NOMO-1 treated with DMSO at 0.1 percent for 48 hours (cell line): ENCODE measurements at regions not wholly inside any gene's neighbourhood (a gene's known extent, or its start where the extent isn't known, plus 50 kb on each side); places are given as distances from the start of the nearest gene placed in this dataset.

Experiments
- DNase-seq: peaks from one replicate; lab custom pipeline; 2025; ENCODE audit not compliant: unreplicated experiment; lab: John Stamatoyannopoulos, UW

DNA sequence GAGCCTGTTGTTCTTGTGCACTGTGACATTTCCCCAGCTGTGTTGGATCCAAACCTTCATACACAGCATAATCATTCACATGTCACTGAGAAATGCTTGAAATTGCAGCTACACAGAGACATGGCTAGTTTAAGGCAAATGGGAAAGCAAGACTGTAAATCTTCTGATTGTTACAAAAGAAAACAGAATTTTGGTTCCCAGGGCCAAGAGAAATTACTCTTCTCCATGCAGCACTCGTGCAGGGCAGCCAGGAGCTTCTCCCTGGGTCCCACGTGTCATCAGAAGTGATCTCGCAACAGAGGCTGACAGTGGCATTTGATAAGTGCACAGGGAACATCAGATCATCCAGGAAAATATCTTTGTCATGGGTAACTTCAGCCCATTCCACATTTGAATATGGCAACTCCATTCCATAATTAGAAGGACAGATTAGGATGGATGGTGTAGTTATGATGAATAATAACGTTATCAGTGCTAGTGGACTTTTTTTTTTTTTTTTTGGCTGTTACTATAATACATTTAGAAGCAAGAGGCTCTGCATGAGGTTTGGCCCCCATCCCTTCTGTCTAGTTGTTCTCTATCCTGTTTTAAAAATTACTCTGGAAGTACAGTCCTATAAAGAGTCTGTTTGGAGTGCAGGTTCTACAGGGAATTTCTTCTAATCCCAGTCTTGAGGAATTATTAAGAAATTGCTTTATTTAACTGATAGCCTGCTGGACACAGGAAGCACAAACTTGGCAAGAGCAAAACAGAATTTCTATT lies 571.0 kb upstream of the NOX3 start:
- no peak for DNase-seq

DNA sequence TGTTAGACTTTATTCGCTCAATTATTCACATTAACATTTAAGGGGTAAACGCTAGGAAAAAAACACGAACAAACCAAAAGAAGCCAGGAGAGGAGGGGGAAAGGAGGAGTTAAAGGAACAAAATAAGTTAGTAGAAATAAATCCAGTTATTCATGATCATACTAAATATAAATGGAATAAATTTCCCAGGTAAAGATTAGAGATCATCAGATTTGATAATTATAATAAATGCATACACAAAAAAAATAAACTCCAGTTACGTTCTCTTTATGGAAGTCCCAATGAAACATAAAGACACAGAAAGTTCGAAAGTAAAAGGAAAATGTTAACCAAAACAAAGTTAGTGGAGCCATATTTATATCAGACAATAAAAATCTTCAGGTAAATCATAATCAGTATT lies 568.7 kb upstream of the NOX3 start:
- no peak for DNase-seq

DNA sequence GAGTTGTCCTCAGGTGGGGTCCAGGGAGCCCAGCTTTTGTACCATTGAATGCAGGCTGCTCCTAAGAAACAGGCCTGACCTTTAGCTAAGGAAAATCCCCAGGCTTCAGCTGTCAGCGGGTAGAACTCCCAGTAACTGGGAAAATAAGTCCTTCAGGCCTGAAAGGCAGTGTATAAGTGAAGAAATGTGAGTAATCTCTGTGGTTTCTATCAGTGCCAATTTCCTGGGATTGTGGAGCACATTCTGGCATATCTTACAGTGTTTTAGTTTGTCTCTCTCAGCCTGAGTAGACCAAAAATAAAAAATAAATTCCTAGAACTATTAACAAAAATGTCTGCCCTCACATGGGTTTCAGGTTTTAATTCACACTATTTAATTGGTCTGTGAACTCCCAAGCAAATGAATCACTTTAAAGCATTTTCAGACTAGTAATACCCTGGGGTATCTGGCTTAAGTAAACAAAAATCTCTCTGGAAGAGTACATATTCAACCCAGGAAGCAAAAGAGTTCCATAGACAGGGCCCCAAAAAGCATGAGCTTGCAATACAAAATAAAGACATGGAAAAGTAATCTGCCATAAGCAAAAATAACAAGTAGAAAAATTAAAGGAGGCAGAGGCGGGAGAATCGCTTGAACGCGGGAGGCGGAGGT lies 566.2 kb upstream of the NOX3 start:
- DNase-seq, result no peak

DNA sequence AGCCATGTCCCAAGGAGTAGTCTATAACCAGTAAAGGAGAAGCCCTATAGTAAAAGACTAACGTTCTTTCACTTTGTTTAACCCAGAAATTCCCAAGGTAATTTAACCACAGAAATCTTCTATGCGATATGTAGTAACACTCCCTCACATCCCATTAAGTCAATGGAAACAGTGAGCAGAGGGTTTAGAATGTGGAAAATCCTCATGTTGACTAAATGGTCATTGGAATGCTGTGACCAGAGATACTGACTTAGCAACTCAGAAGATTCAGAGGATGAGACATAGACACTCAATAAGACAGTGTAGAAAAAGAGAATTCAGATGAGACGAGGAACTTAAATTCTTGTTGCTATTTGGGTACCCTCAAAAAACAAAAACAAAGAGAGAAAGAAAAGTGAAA lies 562.2 kb upstream of the NOX3 start:
- no peak for DNase-seq

DNA sequence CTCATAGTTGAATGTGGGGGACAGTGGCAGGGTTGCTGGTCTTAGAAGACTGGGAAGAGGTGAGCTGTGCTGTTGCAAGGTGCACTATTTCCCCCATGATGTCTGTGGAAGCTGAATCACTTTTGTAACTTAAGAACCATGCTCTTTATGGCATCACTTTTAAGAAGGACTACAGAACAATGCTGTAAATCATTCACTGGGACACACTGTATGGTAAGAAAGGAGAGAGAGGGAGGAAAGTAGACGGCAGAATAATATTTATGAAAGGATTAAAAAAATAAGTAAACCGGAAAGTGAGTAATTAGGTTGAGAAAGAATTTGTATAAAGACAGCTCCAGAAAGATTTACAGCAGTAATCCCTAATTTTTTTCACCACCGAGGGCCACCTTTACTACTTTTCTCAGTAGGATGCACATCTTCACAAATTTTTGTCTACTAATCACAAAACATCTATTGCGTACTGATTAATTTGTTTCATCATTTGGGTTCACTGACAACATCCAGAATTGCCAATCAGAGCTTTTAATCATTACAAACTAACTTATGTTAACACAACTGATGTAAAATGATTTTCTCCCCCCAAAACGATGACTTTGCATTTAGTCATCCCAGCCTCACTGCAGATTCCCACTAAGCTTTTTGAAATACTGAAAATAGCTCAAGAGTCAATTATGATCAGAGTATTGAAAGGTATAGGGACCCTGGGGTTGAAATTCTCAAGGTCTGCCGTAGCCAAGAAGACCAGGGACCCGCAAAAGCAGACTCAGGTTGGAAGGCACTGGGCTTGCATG lies 560.7 kb upstream of the NOX3 start:
- no peak for DNase-seq

DNA sequence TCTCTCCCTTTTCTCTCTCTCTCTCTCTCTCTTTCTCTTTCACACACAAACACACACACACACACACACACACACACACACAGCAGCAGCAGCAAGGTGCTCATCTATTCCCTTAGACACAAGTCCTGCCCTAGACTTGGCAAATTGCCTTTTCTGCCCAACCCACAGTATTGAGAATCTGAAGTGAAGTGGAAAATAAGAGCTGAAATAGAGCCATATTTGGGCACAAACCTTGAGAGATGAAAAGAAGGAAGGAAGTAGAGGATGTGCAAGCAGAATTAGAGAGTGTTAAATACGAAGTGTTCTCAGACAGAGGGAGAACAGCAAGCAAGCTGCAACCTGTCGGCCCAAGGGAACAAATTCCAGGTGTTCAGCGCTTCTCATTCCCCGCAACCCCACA lies 557.5 kb upstream of the NOX3 start:
- DNase-seq, result no peak

DNA sequence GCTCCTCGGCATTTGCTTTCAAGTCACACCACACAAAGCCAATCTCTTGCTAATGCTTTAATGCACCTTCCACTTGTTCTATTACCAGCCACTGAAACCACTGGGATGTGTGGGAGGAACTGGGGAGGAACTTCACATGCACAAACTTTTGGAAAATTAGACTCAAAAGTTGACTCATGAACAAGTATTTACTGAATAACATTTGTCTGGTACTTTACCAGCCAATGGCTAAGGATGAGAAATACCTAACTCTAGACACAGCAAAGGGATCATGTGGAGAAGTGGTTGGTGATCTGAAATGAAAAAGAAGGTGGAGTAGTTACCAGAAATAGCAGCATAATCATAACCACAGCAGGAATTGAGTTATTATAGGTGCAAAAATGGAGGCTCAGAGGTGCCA lies 554.0 kb upstream of the NOX3 start:
- DNase-seq, result no peak

DNA sequence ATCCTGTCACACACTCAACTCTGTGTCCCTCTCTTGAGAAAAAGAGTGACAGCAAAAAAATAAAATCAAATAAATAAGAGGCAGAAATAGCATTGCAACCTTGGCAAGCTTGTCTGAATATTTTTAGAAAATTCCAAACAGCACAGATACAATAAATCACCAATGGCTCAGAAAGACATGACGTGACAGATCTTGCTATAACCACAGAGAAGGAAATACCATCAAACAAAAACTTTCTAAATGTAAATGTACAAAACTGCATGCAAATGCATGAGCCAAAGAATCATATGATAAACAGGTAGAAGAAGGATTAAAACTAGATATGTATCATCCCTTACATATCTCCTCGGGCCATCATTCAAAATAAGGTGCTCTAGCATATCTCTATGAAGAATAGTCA lies 549.2 kb upstream of the NOX3 start:
- no peak for DNase-seq

DNA sequence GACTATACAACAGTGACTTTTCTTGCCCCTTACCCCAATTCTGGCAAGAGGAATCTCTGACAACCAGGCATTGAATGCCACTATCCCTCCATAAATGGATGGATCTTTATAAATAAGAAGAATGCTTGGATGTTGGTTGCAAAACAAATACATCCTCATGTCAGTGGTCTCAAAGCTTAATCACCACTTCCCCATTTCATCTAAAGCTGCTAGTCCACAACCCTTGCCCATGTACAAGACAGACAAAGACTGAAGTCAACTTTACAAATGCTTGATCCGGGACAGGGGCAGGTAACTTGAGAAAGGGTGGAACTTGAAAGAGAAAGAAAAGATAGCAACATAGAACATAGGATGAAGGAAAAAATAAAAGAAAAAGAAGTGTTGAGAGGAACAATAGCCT lies 540.5 kb upstream of the NOX3 start:
- no peak for DNase-seq

DNA sequence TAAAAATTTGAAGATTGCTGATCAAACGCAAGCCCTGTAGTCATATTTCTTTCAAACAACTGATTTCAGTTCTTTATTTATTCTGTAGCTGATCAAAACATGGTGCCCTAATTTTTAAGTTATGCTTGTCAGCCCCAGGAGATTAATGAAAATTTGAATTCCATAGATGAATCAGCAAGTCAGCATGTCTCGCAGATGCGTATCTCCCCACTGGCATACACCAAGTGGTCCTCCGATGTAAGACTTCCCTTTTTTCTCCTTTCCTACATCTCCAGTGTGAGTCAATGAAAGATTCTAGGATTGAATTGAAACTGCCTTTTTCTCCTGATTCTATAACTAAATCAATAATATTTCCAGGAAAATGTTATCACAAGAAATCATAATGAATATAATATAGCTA lies 539.6 kb upstream of the NOX3 start:
- DNase-seq, result no peak

DNA sequence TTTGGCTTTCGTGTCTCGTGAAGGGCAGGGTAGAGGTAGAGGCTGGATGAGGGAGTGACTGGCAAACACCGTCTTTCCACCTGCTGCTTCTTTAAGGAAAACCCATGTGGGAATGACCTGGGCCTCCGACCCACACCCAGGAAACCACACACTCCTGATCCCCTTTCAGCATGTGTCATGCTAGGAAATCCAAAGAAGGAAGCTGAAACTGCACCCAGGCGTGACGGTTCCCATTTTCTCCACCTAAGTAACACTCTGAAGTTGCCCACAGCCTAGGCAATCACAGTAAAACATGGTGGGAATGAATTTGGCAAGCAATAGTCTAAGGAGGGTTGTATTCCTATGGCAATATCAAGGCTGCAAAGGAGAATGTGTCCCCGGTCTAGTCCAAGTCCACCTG lies 538.4 kb upstream of the NOX3 start:
- DNase-seq, result no peak

DNA sequence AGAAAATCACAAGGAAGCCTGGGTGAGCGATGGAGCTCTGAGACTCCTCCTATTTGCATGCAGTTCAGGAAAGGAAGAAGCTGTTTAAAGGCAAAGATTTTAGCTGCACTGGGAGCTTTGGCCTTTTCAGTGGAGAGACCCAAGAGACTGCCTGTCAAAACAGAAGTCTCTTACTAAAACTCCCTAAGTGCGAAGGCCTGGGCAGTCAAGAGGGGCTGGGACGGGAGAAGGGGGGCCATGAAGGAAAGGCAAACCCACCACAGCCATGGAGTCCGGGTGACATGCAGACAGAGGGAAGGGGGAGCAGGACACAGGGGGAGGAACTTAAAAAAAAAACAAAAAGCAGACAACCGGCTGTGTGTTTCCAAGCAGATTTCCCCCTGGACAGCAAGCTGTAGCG lies 537.6 kb upstream of the NOX3 start:
- no peak for DNase-seq

DNA sequence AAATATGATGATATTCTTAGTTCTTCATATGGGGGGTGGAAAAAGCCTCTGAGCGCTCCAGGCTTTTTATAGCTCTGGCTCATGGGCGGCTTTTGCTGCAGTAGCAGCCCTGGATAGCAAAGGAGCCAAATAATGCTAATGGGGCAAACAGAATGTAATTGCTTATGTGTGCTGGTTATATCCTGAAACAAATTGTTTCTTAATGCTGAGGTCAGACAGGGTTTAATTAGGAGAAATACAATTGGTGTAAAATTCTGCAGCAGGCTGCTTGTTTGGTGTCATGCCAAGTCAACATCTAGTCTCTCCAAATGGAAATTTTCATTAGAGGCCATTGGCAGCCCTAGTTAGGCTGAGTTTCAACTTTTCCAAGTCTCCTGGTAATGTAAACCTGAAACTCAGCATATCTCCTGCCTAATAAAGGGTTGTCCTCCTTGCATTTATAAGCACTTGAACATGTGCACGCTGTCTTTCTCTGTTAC lies 530.1 kb upstream of the NOX3 start:
- no peak for DNase-seq

DNA sequence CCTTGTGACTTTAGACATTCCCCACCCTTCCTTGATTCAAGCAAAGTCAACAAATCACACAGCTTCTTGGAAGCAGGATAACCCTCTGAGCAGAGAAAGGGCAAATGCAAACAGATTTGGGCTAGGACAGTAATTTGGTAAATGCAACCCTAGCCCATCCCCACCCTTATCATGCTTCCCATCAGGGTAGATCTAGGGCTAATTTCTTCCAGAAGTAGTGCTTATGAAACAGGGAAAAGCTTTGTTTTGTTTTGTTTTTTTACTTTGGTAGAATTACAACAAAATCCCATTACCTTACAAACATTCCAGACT lies 525.1 kb upstream of the NOX3 start:
- no peak for DNase-seq

DNA sequence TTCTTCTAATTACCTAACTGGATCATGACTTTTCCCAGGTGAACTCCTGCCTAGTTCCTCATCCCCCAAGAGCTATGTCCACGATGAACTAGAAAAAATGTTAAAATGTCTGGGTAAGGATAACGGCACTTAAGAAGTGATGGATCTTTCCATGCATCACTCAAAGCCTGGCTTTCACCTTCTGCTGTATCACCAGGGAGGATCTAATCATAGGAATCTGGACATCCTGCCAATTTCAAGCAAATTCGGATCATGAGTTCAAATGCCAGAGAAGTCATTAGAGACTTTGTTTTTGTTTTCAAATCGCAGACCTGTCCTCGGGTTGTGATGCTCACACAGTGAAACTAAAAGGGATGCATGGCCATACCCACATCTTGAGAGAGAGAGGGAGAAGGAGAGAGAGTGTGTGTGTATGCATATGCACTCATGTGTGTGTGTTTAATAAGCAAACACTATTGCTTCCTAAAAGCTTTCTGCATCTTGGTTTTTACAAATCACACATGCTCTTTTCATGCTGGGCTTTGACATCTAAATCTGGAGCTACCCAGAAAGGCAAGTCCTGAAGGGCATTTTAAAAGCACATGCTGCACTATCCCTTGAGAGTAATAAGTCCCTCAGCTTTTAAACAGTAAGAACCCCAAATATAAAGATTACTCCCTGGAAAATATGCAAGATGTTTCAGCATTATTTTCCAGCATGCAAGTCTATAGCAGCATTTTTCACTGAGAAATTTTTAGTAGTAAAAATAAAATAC lies 524.6 kb upstream of the NOX3 start:
- no peak for DNase-seq

DNA sequence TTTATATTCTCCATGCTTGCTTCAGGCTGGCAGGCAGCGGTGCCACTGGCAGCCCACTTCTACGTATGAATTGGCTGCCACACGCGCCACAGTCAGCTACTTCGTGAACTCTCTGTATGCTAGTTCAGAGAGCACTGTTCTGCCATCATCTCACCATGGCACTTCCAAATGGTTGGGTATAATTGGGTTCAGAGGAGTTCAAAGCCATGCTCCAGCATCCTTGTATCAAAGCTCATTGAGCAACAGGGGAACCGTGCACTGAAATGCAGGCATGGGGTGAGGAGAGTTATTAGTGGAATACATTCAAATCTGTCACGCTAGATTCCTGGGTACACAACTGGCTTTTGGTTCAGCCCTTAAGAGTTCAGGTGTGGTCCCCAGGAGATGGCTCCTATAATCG lies 519.9 kb upstream of the NOX3 start:
- no peak for DNase-seq

DNA sequence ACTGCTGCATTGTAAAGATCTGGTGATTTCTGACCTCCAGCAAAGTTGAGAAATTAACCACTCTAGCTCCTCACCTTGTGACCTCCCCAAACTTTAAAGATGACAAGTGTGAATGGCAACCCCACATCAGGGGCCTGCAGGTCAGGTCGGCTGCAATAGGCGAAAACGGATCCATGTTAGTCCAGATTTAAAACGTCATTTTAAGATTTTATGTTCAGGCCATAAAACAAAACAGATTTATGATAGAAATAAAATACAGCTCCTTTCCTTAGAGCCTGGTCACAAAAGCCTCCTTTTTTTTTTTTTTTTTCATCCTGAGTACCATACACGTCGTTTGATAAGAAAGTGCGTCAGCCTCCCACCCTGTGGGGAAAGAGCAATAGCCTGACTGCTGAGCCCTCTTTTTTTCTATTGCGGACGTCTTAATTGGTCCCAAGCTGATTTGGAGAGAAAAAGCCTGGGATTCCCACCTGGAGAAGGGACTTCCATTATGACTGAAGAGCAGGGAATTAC lies 519.2 kb upstream of the NOX3 start:
- DNase-seq, result no peak

DNA sequence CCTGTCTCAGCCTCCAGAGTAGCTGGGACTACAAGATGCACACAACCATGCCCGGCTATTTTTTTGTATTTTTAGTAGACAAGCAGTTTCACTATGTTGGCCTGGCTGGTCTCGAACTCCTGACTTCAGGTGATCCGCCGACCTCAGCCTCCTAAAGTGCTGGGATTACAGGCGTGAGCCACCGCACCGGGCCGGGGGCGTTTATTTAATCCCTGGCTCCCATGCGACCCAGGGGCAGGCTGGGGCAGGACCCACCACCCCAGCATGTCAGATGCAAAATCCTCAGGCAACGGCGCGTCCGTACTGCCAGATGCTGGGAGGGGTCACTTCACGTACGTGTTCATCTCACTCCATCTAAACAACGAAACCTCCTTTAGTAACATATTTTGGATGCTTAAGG lies 518.7 kb upstream of the NOX3 start:
- DNase-seq, result no peak

DNA sequence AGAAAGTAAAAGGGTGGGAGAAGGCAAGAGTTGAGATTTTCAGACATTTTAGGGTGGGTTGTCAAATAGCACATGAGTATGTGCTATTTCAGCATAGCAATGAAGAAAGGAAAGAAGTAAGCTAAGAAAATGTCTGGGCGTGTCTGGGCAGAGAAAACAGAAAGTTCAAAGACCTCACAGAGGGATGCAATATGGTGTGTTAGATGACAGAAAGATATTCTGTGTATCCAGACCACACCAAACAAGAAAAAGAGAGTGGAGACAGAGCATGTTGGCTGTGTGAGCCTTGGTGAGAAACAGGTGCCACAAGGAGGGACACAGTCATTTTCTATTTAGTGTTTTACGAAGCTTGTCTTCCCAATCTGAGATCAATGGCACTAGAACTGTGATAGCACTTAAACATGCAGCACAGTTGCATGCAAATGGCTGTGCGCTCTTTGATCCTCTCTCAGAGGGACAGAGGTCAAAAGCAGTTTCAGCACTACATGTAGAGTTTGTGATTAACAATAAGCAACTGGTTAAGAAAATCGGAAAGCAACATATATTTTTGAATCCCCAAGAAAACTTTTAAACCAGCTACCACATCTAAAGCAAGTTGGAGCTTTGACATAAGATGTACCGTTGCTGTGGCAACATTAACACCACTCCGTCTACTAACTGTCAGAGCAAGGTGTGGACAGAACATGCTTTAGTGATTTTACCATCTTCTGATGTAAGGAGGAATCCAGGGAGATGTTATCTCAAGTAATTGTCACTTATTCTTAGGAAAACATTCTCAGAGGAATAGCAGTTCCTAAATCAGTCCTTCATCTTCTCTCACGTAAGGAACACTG lies 515.5 kb upstream of the NOX3 start:
- DNase-seq, result no peak

DNA sequence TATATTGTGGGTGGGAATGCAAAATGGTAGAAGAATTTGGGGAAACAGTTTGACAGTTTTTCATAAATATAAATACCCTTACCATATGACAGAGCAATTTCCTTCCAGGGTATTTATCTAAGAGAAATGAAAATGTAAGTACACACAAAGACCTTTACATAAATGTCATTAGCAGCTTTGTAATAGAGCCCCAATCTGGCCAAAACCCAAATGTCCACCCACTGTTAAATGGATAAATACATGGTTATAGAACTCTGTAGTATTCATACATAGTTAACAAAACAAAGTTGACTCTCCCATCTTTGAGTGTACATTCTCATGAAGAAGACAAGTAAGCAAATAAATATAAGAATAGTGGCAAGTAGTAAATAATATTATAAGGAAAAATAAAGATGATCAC lies 514.8 kb upstream of the NOX3 start:
- DNase-seq, result no peak
